ENCODE measurements at regions not wholly inside any gene's neighbourhood (a gene's known extent, or its start where the extent isn't known, plus 50 kb on each side); places are given as distances from the start of the nearest gene placed in this dataset.

GRCh38 chr10:4649471-4649870 lies 176.5 kb upstream of the AKR1E2 start:
- TF ChIP-seq, protein P1, sequence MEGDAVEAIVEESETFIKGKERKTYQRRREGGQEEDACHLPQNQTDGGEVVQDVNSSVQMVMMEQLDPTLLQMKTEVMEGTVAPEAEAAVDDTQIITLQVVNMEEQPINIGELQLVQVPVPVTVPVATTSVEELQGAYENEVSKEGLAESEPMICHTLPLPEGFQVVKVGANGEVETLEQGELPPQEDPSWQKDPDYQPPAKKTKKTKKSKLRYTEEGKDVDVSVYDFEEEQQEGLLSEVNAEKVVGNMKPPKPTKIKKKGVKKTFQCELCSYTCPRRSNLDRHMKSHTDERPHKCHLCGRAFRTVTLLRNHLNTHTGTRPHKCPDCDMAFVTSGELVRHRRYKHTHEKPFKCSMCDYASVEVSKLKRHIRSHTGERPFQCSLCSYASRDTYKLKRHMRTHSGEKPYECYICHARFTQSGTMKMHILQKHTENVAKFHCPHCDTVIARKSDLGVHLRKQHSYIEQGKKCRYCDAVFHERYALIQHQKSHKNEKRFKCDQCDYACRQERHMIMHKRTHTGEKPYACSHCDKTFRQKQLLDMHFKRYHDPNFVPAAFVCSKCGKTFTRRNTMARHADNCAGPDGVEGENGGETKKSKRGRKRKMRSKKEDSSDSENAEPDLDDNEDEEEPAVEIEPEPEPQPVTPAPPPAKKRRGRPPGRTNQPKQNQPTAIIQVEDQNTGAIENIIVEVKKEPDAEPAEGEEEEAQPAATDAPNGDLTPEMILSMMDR (optimal IDR thresholded peaks at IDR 0.05 in 1 of 3, IDR thresholded peaks at IDR 0.05 in 1 of 3, conservative IDR thresholded peaks at IDR 0.05 in 1 of 3; ENCODE audit: extremely low read depth in 1 of 3, insufficient read depth in 2 of 3, low read length in 3 of 3): no peak
- no peak for TF ChIP-seq EZH2 (IDR thresholded peaks at IDR 0.05; ENCODE audit: low read length)

Measured in keratinocyte (primary cell).